ENCODE measurements at regions not wholly inside any gene's neighbourhood (a gene's known extent, or its start where the extent isn't known, plus 50 kb on each side); places are given as distances from the start of the nearest gene placed in this dataset.

- H3K27ac ChIP-seq: no peak overlapping the region
- TF ChIP-seq CTCF (IDR thresholded peaks at IDR 0.05) (no peak), ZFX (IDR thresholded peaks at IDR 0.05; ENCODE audit: borderline replicate concordance) (no peak)
Measured at GRCh38 chr21:41080485-41081121, 87.4 kb upstream of the BACE2 start.

- H3K27ac ChIP-seq: no peak overlapping the region
Measured at GRCh38 chr21:41086569-41086968, 81.4 kb upstream of the BACE2 start.

GRCh38 chr21:41090981-41091380, 77.0 kb upstream of the BACE2 start:
- TF ChIP-seq CTCF (IDR thresholded peaks at IDR 0.05): no peak
- no peak for TF ChIP-seq ZFX (IDR thresholded peaks at IDR 0.05; ENCODE audit: borderline replicate concordance)
- no peak overlapping the region for H3K27ac ChIP-seq

More at GRCh38 chr21:41086569-41086968, 81.4 kb upstream of the BACE2 start:
- no peak for TF ChIP-seq CTCF (IDR thresholded peaks at IDR 0.05)
- no peak for TF ChIP-seq ZFX (IDR thresholded peaks at IDR 0.05; ENCODE audit: borderline replicate concordance)

DNA sequence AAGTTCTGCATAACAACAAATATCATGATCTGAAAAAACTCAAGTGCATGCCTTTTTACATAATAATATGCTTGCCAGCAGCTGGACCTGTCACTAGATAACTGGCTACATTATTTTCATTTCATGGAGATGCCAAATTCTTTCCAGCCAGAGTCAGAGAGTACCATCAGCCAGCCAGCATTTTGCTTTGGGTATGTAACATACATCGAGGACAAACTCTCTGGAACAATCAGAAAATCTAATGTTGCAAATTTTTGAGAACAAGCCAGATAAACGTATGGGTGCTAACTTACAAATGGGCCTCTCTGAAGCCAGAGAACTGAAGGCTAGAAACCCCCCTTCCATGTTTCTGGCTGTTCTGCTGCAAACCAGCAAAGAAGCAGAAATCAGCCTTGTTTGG, 76.3 kb upstream of the BACE2 start:
- TF ChIP-seq CTCF (IDR thresholded peaks at IDR 0.05) (no peak), ZFX (IDR thresholded peaks at IDR 0.05; ENCODE audit: borderline replicate concordance) (no peak)

GRCh38 chr21:41092312-41092711, 75.6 kb upstream of the BACE2 start:
- H3K27ac ChIP-seq: no peak overlapping the region
- TF ChIP-seq ZFX (IDR thresholded peaks at IDR 0.05; ENCODE audit: borderline replicate concordance) (no peak), CTCF (IDR thresholded peaks at IDR 0.05) (no peak)

More for the DNA sequence above, 76.3 kb upstream of the BACE2 start:
- no peak overlapping the region for H3K27ac ChIP-seq

DNA sequence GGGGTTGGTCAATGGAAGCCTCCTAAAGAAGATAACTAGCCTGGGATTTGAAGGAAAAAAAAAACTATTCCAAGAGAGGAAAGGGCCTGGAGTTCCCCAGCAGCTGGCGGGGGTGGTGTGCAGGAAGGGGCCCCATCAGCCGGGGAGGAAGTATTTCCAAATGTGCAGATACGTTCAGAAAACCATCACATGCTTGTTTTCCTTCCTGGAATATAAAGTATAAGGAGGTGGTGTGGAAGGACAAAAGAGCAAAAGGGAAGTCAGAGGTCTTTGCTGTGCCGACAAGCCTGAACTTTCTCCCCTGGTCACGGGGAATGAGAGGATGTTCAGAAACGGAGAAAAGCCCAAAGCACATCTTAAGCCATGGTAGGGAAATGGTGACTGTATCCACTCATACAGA, 72.0 kb upstream of the BACE2 start:
- TF ChIP-seq ZFX (IDR thresholded peaks at IDR 0.05; ENCODE audit: borderline replicate concordance) (no peak), CTCF (IDR thresholded peaks at IDR 0.05) (no peak)
- no peak overlapping the region for H3K27ac ChIP-seq

DNA sequence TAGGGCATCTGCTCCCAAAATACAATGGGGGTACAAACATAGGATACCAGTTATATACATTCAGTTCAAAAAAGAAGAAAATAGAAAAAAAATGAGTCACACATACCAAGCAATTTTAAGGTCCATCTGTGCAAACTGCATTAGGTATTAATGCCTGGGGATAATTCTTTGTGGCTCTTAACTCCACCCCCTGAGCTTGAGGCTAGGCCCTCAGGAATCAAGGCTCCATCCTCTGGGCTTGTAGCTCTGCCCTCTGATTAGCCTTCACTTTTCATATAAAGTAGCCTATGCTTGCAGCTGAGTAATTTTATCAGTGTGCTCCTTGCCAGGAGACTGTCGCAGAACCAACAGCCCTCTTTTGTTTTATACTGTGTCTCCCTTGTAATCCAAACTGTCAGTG, 69.9 kb upstream of the BACE2 start:
- TF ChIP-seq CTCF (IDR thresholded peaks at IDR 0.05): no peak
- no peak for TF ChIP-seq ZFX (IDR thresholded peaks at IDR 0.05; ENCODE audit: borderline replicate concordance)
- no peak overlapping the region for H3K27ac ChIP-seq

Measured in 22Rv1 (cell line).